Right cardiac atrium (tissue), 5 donors: ENCODE measurements at regions not wholly inside any gene's neighbourhood (a gene's known extent, or its start where the extent isn't known, plus 50 kb on each side); places are given as distances from the start of the nearest gene placed in this dataset.

Experiments used
- ATAC-seq, 2 donors: fragments of 200-7000 bp; cut with Tn5 transposase; one replicate each; pipeline versions ENCODE4 v1.8.0 to v1.9.1; 2020; ENCODE audit warnings: moderate library complexity in 2 of 2, mild to moderate bottlenecking in 1 of 2
- DNase-seq, 3 donors: peaks; one replicate each; pipeline ENCODE4 v3.0.0-alpha.2; 2020
- H3K27ac ChIP-seq: one replicate; pipeline ENCODE4 v1.5.1; 2013; ENCODE audit warnings: mild to moderate bottlenecking, low read length, control low read depth, moderate library complexity
- H3K27me3 ChIP-seq: one replicate; pipeline ENCODE4 v1.6.1; 2013; ENCODE audit not compliant: control insufficient read depth, insufficient read depth
- H3K4me1 ChIP-seq: one replicate; pipeline ENCODE4 v1.6.1; 2013; ENCODE audit warnings: low read length; ENCODE audit not compliant: control insufficient read depth, insufficient read depth
- H3K4me3 ChIP-seq: one replicate; pipeline ENCODE4 v1.5.1; 2013; ENCODE audit warnings: low read length, control low read depth
- H3K9me3 ChIP-seq: one replicate; pipeline ENCODE4 v1.6.1; 2013; ENCODE audit warnings: low read length; ENCODE audit not compliant: control insufficient read depth
- WGBS: extraction: QIAGEN DNeasy Blood & Tissue Kit; methylation state at CpG from one replicate; pipeline ENCODE4 v1.1.7; 2013; 5-methylcytosine and 5-hydroxymethylcytosine counted together
- intact Hi-C, 4 donors: fragments of 100-400 bp; cut with DNase I; formaldehyde crosslinking; loops; one replicate each; pipeline versions ENCODE4 v1.11.0 to v1.14.0; 2022 to 2023
- donor health status: healthy with polysubstance abuse.
- donor health status: DM: no; HTN: yes; CAD: no.
- donor health status: DM: no; HTN: no; CAD: no.
- donor health status: DM: no; HTN: yes; CAD: no; lungs with severe emphysema.
- donor health status: DM: yes; HTN: yes; CAD: no.

DNA sequence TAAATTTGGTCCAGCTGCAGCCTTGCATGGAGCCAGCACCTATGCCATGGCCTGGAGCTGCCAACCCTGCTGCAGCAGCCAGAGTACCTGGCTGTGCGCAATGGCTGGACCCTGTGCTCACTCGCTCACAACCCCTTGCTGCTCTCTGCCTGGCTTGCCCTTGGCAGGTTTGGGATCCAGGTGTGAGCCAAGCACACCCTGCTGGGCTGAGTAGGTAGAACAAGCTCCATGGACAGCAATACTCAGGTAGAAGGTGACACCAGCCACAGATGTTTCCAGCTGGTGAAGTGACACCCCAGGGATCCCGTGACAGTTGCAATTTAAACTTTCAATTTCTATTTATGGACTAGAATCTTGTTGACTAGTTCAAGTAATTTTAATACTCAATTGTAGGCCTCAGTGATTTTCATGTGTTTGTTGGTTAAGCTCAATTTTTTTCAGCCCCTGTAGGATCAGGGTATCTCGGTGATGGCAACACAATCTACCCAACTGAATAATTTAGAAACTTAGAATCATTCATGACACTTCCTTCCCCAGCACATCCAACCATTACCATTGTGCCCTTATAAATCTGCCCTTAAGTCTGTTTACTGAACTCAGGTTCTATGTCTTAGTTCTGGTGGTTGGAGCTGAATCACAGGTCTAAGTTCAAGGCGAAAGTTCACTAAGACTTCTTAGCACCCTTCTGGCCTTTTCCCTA is 480.0 kb downstream of the PMP22 start:
- no peak for DNase-seq
- WGBS = 92% methylated on average over 5 of the region's 5 CpGs
- Histone ChIP-seq H3K27me3 (no peaks in the 10 kb centered on the region), H3K4me1 (no peaks in the 10 kb centered on the region), H3K4me3 (no peak overlapping the region), H3K9me3 (no peaks in the 10 kb centered on the region), H3K27ac (no peak overlapping the region)
- no peak for ATAC-seq
- intact Hi-C loops = no loop called here

- intact Hi-C loops = no loop called here
- Histone ChIP-seq H3K27ac (no peak overlapping the region), H3K27me3 (no peaks in the 10 kb centered on the region), H3K4me3 (no peak overlapping the region), H3K9me3 (no peaks in the 10 kb centered on the region), H3K4me1 (no peaks in the 10 kb centered on the region)
- WGBS = 87% methylated on average over 2 of the region's 2 CpGs
- ATAC-seq (no peak), DNase-seq (no peak)
Measured at GRCh38 chr17:14781123-14781522, 480.2 kb downstream of the HS3ST3B1 start.

DNA sequence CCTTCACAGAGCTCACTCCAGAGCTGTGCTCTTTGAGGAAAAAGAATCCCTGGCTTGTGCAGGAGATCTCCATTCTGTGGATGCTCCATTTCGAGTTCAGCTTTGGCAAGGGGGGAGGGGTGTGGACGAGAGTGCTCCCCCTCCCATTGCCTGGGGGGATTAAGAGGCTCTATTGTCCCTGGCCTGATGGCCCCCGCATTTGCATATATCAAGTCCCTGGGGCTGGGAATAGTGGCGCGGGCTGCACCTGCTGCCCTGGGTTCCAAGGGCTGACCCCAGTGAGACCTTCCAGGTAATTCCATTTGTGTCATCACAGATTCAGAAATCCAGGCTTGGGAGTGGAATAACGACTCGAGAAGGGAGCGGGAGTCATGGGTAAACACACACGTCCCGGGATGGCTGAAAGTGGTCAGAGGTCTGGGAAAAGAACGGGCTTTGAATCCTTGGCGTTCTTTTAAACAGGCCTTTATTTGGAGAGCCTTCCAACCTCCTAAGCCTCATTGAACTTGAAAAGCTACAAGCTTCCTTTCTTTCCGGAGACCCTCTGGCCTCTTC is 479.3 kb downstream of the HS3ST3B1 start:
- DNase-seq (no peak), ATAC-seq (no peak)
- no peaks in the 10 kb centered on the region for H3K9me3 ChIP-seq
- intact Hi-C loops = no loop called here
- WGBS = 68% methylated on average over 13 of the region's 13 CpGs
- no peaks in the 10 kb centered on the region for H3K27me3 ChIP-seq
- no peak overlapping the region for H3K27ac ChIP-seq
- H3K4me3 ChIP-seq = no peak overlapping the region
- no peaks in the 10 kb centered on the region for H3K4me1 ChIP-seq

DNA sequence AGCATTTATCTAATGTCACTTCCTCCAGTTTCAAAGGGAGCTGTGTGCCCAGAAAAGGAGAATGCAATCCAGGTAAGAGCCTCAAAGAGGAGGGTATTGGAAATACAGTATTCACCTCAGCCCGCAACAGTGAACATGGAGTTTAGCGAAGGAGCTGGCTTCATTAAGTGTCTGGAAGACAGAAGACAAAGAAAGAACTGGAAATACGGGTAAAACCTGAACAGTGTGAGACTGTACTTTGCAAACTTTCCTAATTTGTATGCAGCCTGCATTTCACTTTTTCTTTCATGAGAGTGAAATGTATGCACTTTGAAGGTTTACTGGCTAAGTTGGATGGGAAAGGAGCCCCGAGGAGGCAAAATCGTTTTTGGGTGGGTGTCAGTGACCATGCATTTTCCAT is 478.4 kb downstream of the HS3ST3B1 start:
- no peak overlapping the region for H3K27ac ChIP-seq
- 77% methylated on average over 5 of the region's 5 CpGs for WGBS
- ATAC-seq (no peak), DNase-seq (no peak)
- intact Hi-C loops = no loop called here
- no peaks in the 10 kb centered on the region for H3K4me1 ChIP-seq
- no peaks in the 10 kb centered on the region for H3K27me3 ChIP-seq
- H3K4me3 ChIP-seq = no peak overlapping the region
- peaks cover under 1% of the 10 kb centered on the region for H3K9me3 ChIP-seq

DNA sequence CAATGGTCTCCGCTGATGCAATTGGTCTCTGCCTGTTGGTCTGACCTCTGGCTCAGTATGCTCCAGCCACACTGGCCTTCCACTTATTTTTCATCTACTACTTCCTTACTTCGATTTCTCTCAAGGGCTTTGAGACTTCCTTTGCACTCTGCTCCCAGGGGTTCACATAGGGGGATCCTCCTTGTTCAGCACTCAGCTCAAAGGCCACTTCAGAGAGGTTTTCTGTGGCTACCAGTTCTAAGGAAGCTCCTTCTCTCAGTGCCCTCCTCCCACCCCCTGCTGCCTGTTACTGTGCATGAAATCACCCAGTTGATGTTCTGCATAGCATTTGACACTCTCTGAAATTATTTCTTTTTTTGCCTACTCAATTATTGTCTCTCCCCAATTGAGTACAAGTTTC is 476.4 kb downstream of the HS3ST3B1 start:
- 78% methylated on average over 2 of the region's 2 CpGs for WGBS
- peaks cover 2% of the 10 kb centered on the region for H3K9me3 ChIP-seq
- H3K27me3 ChIP-seq = no peaks in the 10 kb centered on the region
- H3K27ac ChIP-seq = no peak overlapping the region
- no peak for ATAC-seq
- no peak overlapping the region for H3K4me3 ChIP-seq
- H3K4me1 ChIP-seq = no peaks in the 10 kb centered on the region
- intact Hi-C loops = no loop called here
- DNase-seq = no peak

GRCh38 chr17:14776791-14777190 is 475.9 kb downstream of the HS3ST3B1 start:
- 54% methylated on average over 1 of the region's 1 CpG for WGBS
- no peak overlapping the region for H3K4me3 ChIP-seq
- H3K9me3 ChIP-seq = peaks cover 2% of the 10 kb centered on the region
- DNase-seq (no peak), ATAC-seq (no peak)
- intact Hi-C loops = no loop called here
- no peaks in the 10 kb centered on the region for H3K27me3 ChIP-seq
- H3K4me1 ChIP-seq = no peaks in the 10 kb centered on the region
- no peak overlapping the region for H3K27ac ChIP-seq

DNA sequence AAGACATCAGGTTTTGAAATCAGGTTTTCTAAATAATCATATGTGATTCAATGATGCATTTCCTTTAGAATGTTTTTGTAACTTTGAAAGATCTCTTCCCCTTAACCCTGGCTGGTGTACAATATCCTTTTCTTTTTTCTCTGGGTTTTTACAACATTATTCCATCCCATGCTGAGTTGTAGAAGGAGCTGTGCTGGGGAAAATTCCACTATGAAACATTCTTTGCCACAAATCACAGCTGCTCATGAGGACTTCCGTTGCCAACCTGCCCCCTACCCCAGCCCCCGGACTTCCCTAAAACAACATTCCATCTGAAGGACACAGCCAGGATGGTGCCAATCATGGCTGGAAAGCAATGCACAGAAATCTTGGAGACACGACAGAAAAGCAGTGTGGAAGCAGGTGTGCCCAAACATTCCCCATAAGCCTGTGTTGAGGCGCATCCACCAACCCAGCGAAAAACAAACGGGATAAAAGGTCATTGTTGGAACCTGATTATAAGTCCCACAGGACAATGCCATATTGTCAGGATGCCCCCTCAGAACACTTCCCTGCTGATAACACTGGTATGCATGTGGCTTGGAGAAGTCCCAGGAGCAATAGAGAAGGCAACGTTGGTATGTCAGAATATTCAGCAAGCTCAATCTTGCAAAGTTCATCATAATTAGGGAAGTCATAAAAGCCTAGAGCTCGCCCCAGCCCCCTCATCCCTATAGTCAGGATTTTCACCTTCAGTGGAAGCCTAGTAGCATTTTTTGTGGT is 475.0 kb downstream of the HS3ST3B1 start:
- H3K9me3 ChIP-seq = peaks cover 2% of the 10 kb centered on the region
- ATAC-seq = no peak
- H3K4me3 ChIP-seq = no peak overlapping the region
- 32% methylated on average over 8 of the region's 8 CpGs for WGBS
- DNase-seq = no peak
- H3K27me3 ChIP-seq = no peaks in the 10 kb centered on the region
- no peaks in the 10 kb centered on the region for H3K4me1 ChIP-seq
- intact Hi-C loops = no loop called here
- no peak overlapping the region for H3K27ac ChIP-seq

- DNase-seq (no peak), ATAC-seq (no peak)
- Histone ChIP-seq H3K9me3 (peaks cover 2% of the 10 kb centered on the region), H3K4me1 (no peaks in the 10 kb centered on the region), H3K4me3 (no peak overlapping the region), H3K27ac (no peak overlapping the region), H3K27me3 (no peaks in the 10 kb centered on the region)
- intact Hi-C loops = no loop called here
- 88% methylated on average over 1 of the region's 1 CpG for WGBS
Measured at GRCh38 chr17:14774774-14775173, 473.9 kb downstream of the HS3ST3B1 start.

GRCh38 chr17:14772776-14773175 is 471.9 kb downstream of the HS3ST3B1 start:
- H3K4me1 ChIP-seq = no peaks in the 10 kb centered on the region
- WGBS = 46% methylated on average over 2 of the region's 2 CpGs
- intact Hi-C loops = no loop called here
- H3K27ac ChIP-seq = no peak overlapping the region
- H3K9me3 ChIP-seq = peaks cover 2% of the 10 kb centered on the region
- DNase-seq (no peak), ATAC-seq (no peak)
- no peaks in the 10 kb centered on the region for H3K27me3 ChIP-seq
- H3K4me3 ChIP-seq = no peak overlapping the region

DNA sequence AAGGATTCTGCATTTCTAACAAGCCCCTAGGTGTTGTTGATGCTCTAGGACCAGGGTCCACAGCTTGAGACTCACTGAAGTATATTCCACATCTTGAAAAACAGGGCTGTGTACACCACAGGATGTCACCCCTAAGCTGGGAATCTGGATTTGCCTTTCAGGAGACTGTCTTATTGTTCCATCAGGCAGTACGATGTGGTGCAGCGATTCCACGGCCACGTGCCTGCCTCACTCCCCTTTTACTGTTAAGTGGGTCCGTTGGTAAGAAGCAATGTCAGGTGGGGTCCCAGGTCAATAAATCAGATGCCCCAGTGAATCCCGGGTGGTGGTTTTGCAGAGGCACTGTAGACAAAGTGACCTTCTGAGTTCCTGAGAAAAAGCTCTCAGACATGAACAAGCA is 470.7 kb downstream of the HS3ST3B1 start:
- Histone ChIP-seq H3K27me3 (no peaks in the 10 kb centered on the region), H3K27ac (no peak overlapping the region), H3K4me1 (no peaks in the 10 kb centered on the region), H3K4me3 (no peak overlapping the region), H3K9me3 (peaks cover 2% of the 10 kb centered on the region)
- ATAC-seq = no peak
- WGBS = 78% methylated on average over 6 of the region's 6 CpGs
- DNase-seq = no peak
- intact Hi-C loops = no loop called here

GRCh38 chr17:14768923-14769322 is 468.0 kb downstream of the HS3ST3B1 start:
- H3K4me3 ChIP-seq = no peak overlapping the region
- DNase-seq = no peak
- ATAC-seq = no peak
- H3K9me3 ChIP-seq = no peaks in the 10 kb centered on the region
- H3K27ac ChIP-seq = no peak overlapping the region
- intact Hi-C loops = no loop called here
- no peaks in the 10 kb centered on the region for H3K27me3 ChIP-seq
- H3K4me1 ChIP-seq = no peaks in the 10 kb centered on the region
- WGBS = 83% methylated on average over 2 of the region's 2 CpGs
